ENCODE measurements at regions not wholly inside any gene's neighbourhood (a gene's known extent, or its start where the extent isn't known, plus 50 kb on each side); places are given as distances from the start of the nearest gene placed in this dataset.
A peak's percentile ranks its signal among the peaks of the same experiment; 100 is the strongest.

GRCh38 chr19:33905937-33906577, 109.4 kb downstream of the KCTD15 start:
- in situ Hi-C loops (cut with MboI; ENCODE audit: low sequenced_read_pairs in 4 of 4) = no loop called here
- H3K4me1 ChIP-seq = peaks cover 3 to 4% of the 10 kb centered on the region in 2 donors
- TF ChIP-seq POLR2A (IDR thresholded peaks at IDR 0.05) (no peak), CTCF (IDR thresholded peaks at IDR 0.05 in 4 of 5, conservative IDR thresholded peaks at IDR 0.05 in 1 of 5) (no peak)
- ATAC-seq (no peak), DNase-seq (no peak)
- no peaks in the 10 kb centered on the region for H3K9me3 ChIP-seq
- H3K4me3 ChIP-seq = peak overlapping the region; percentile 43 to 57 (median 52)
- peak overlapping the region; percentile 55 to 74 (median 64) for H3K27ac ChIP-seq
- no peaks in the 10 kb centered on the region for H3K36me3 ChIP-seq
- peaks cover 0 to 19% (median 15%) of the 10 kb centered on the region in 3 donors for H3K27me3 ChIP-seq
- intact Hi-C loops (cut with DNase I; ENCODE audit: low total_unique reads) = no loop called here

GRCh38 chr19:33906578-33907335, 110.1 kb downstream of the KCTD15 start:
- peaks cover 0 to 19% (median 15%) of the 10 kb centered on the region in 3 donors for H3K27me3 ChIP-seq

GRCh38 chr19:33910922-33911321, 114.3 kb downstream of the KCTD15 start:
- no peak for TF ChIP-seq CTCF (IDR thresholded peaks at IDR 0.05 in 4 of 5, conservative IDR thresholded peaks at IDR 0.05 in 1 of 5)
- no peak for TF ChIP-seq POLR2A (IDR thresholded peaks at IDR 0.05)
- in situ Hi-C loops (cut with MboI; ENCODE audit: low sequenced_read_pairs in 4 of 4) = no loop called here
- no peaks in the 10 kb centered on the region for H3K9me3 ChIP-seq
- no peak overlapping the region for H3K4me3 ChIP-seq
- peaks cover 0 to 12% (median 6%) of the 10 kb centered on the region in 3 donors for H3K27me3 ChIP-seq
- no peak overlapping the region for H3K27ac ChIP-seq
- DNase-seq (no peak), ATAC-seq (no peak)
- H3K36me3 ChIP-seq = no peaks in the 10 kb centered on the region
- peaks cover 0 to 3% of the 10 kb centered on the region in 2 donors for H3K4me1 ChIP-seq
- intact Hi-C loops (cut with DNase I; ENCODE audit: low total_unique reads) = no loop called here

More at GRCh38 chr19:33906578-33907335, 110.1 kb downstream of the KCTD15 start:
- TF ChIP-seq POLR2A (IDR thresholded peaks at IDR 0.05) = no peak
- TF ChIP-seq CTCF (IDR thresholded peaks at IDR 0.05 in 4 of 5, conservative IDR thresholded peaks at IDR 0.05 in 1 of 5) = no peak
- Histone ChIP-seq H3K9me3 (no peaks in the 10 kb centered on the region), H3K4me3 (peak overlapping the region; percentile 43 to 57 (median 52)), H3K27ac (peak overlapping the region in 3 of 4 donors; percentile 8 to 74 (median 63)), H3K36me3 (no peaks in the 10 kb centered on the region), H3K4me1 (peaks cover 3 to 4% of the 10 kb centered on the region in 2 donors)
- in situ Hi-C loops (cut with MboI; ENCODE audit: low sequenced_read_pairs in 4 of 4) (no loop called here), intact Hi-C loops (cut with DNase I; ENCODE audit: low total_unique reads) (no loop called here)
- DNase-seq = no peak
- no peak for ATAC-seq

GRCh38 chr19:33914599-33914998, 117.9 kb downstream of the KCTD15 start:
- Histone ChIP-seq H3K27me3 (peaks cover 0 to 3% (median 0%) of the 10 kb centered on the region in 3 donors), H3K27ac (no peak overlapping the region), H3K36me3 (no peaks in the 10 kb centered on the region), H3K4me3 (no peak overlapping the region), H3K9me3 (no peaks in the 10 kb centered on the region), H3K4me1 (no peaks in the 10 kb centered on the region)
- in situ Hi-C loops (cut with MboI; ENCODE audit: low sequenced_read_pairs in 4 of 4) (no loop called here), intact Hi-C loops (cut with DNase I; ENCODE audit: low total_unique reads) (no loop called here)
- ATAC-seq (no peak), DNase-seq (no peak)
- TF ChIP-seq CTCF (IDR thresholded peaks at IDR 0.05 in 4 of 5, conservative IDR thresholded peaks at IDR 0.05 in 1 of 5) (no peak), POLR2A (IDR thresholded peaks at IDR 0.05) (no peak)
